ENCODE measurements at regions not wholly inside any gene's neighbourhood (a gene's known extent, or its start where the extent isn't known, plus 50 kb on each side); places are given as distances from the start of the nearest gene placed in this dataset. TPM values are rescaled to one million over a fixed set of nuclear protein-coding genes. Genes with fewer than 3 reads are reported as not detected.
A peak's percentile ranks its signal among the peaks of the same experiment; 100 is the strongest.

DNA sequence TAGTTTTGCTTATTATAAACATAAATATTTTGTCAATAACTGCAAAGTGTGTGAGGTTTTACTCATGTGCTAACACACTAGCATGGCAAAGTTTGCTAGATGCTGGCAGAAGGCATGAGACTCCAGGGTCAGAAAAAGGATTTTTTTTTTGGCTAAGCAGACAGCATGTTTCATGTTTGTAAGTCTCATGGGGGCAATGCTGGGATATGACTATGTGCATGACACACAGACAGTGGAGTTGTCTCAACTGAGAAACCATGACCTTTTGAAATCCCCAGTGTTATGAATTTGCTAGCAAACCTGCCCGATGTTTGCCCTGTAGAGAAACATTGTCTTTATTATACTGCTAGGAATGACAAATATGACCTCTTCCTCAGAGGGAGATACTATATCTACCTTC lies 448.2 kb downstream of the BRINP3 start:
- DNase-seq, result no peak
- Histone ChIP-seq H2BK120ac (ENCODE audit: low read depth, low read length) (no peak overlapping the region), H3K27ac (ENCODE audit: low read depth, low read length) (no peak overlapping the region), H3K4me2 (ENCODE audit: low read length) (no peak overlapping the region), H3K4me1 (ENCODE audit: control insufficient read depth, low read depth, low read length) (no peaks in the 10 kb centered on the region), H4K8ac (ENCODE audit: low read depth, low read length) (no peak overlapping the region), H3K56ac (ENCODE audit: low read length) (no peak overlapping the region), H3K4me3 (ENCODE audit: low read length) (no peak overlapping the region), H3K36me3 (ENCODE audit: control insufficient read depth, insufficient read depth, low read length) (no peaks in the 10 kb centered on the region), H2AK5ac (ENCODE audit: low read length) (no peak overlapping the region), H2BK15ac (replicated peaks; ENCODE audit: low read depth) (no peak overlapping the region), H3K9ac (ENCODE audit: low read length) (no peak overlapping the region), H3K4ac (ENCODE audit: low read depth, low read length) (no peak overlapping the region), H3K79me2 (ENCODE audit: control insufficient read depth, insufficient read depth, low read length) (no peaks in the 10 kb centered on the region), H3K23ac (ENCODE audit: low read length) (no peak overlapping the region), H4K5ac (ENCODE audit: low read length) (no peak overlapping the region), H2BK5ac (ENCODE audit: low read length) (no peak overlapping the region), H3K79me1 (ENCODE audit: low read length) (no peaks in the 10 kb centered on the region), H3K27me3 (ENCODE audit: insufficient read depth, low read length, poor library complexity) (no peaks in the 10 kb centered on the region), H3K18ac (ENCODE audit: low read length) (no peak overlapping the region)
- no CpG with 5 or more reads among the region's 1 CpG for WGBS (ENCODE audit: extremely low coverage, insufficient coverage, low lambda C conversion rate)

- Histone ChIP-seq H4K5ac (ENCODE audit: low read length) (no peak overlapping the region), H3K4ac (ENCODE audit: low read depth, low read length) (no peak overlapping the region), H2AK5ac (ENCODE audit: low read length) (no peak overlapping the region), H3K23ac (ENCODE audit: low read length) (no peak overlapping the region), H3K4me1 (ENCODE audit: control insufficient read depth, low read depth, low read length) (no peaks in the 10 kb centered on the region), H3K79me2 (ENCODE audit: control insufficient read depth, insufficient read depth, low read length) (no peaks in the 10 kb centered on the region), H3K27me3 (ENCODE audit: insufficient read depth, low read length, poor library complexity) (no peaks in the 10 kb centered on the region), H3K79me1 (ENCODE audit: low read length) (no peaks in the 10 kb centered on the region), H3K27ac (ENCODE audit: low read depth, low read length) (no peak overlapping the region), H3K9ac (ENCODE audit: low read length) (no peak overlapping the region), H3K4me2 (ENCODE audit: low read length) (no peak overlapping the region), H4K8ac (ENCODE audit: low read depth, low read length) (no peak overlapping the region), H3K36me3 (ENCODE audit: control insufficient read depth, insufficient read depth, low read length) (no peaks in the 10 kb centered on the region), H2BK15ac (replicated peaks; ENCODE audit: low read depth) (no peak overlapping the region), H3K56ac (ENCODE audit: low read length) (no peak overlapping the region), H2BK120ac (ENCODE audit: low read depth, low read length) (no peak overlapping the region), H3K18ac (ENCODE audit: low read length) (no peak overlapping the region), H3K4me3 (ENCODE audit: low read length) (no peak overlapping the region), H2BK5ac (ENCODE audit: low read length) (no peak overlapping the region)
- no CpG with 5 or more reads among the region's 1 CpG for WGBS (ENCODE audit: extremely low coverage, insufficient coverage, low lambda C conversion rate)
- no peak for DNase-seq
Measured at GRCh38 chr1:190043655-190044054, 434.0 kb downstream of the BRINP3 start.

DNA sequence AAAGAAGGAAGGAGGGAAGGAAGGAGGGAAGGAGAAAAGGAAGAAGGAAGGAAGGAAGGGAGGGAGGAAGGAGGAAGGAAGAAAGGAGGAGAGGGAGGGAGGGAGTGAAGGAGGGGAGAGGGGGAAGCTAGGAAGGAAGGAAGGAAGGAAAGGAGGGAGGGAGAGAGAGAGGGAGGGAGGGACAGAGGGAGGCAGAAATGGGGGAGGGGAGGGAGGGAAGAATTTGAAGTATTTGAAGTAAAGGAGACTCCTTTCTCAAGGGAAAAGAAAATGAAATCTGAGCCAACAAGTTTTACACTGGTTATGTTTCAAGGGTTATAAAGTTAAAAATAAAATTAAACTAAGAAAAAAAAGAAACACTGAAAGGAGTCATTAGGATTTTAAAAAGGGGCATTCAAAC lies 431.4 kb downstream of the BRINP3 start:
- no peak overlapping the region for H4K8ac ChIP-seq (ENCODE audit: low read depth, low read length)
- no peak overlapping the region for H3K9ac ChIP-seq (ENCODE audit: low read length)
- no peak overlapping the region for H2BK15ac ChIP-seq (replicated peaks; ENCODE audit: low read depth)
- no peak overlapping the region for H2BK120ac ChIP-seq (ENCODE audit: low read depth, low read length)
- no peaks in the 10 kb centered on the region for H3K79me1 ChIP-seq (ENCODE audit: low read length)
- no peak overlapping the region for H2BK5ac ChIP-seq (ENCODE audit: low read length)
- no peak overlapping the region for H3K27ac ChIP-seq (ENCODE audit: low read depth, low read length)
- peak; percentile 37 for DNase-seq
- no peak overlapping the region for H2AK5ac ChIP-seq (ENCODE audit: low read length)
- no peak overlapping the region for H3K4ac ChIP-seq (ENCODE audit: low read depth, low read length)
- no peak overlapping the region for H3K4me3 ChIP-seq (ENCODE audit: low read length)
- H4K5ac ChIP-seq (ENCODE audit: low read length), result no peak overlapping the region
- H3K36me3 ChIP-seq (ENCODE audit: control insufficient read depth, insufficient read depth, low read length), result no peaks in the 10 kb centered on the region
- no peak overlapping the region for H3K23ac ChIP-seq (ENCODE audit: low read length)
- H3K4me1 ChIP-seq (ENCODE audit: control insufficient read depth, low read depth, low read length), result no peaks in the 10 kb centered on the region
- no peaks in the 10 kb centered on the region for H3K27me3 ChIP-seq (ENCODE audit: insufficient read depth, low read length, poor library complexity)
- H3K79me2 ChIP-seq (ENCODE audit: control insufficient read depth, insufficient read depth, low read length), result no peaks in the 10 kb centered on the region
- H3K56ac ChIP-seq (ENCODE audit: low read length), result no peak overlapping the region
- H3K18ac ChIP-seq (ENCODE audit: low read length), result no peak overlapping the region
- H3K4me2 ChIP-seq (ENCODE audit: low read length), result no peak overlapping the region

Small RNA genes in the stretch of these regions (small RNA-seq; reads per million reads assigned to genes)
- not detected for gene AL136372.1 (ENCODE audit: insufficient read depth)
- not detected for gene AL357559.1 (ENCODE audit: insufficient read depth)
- not detected for gene AL391813.1 (ENCODE audit: insufficient read depth)
- gene RNA5SP73 (ENCODE audit: insufficient read depth), result not detected
